GM23338 (cell line): ENCODE measurements at regions not wholly inside any gene's neighbourhood (a gene's known extent, or its start where the extent isn't known, plus 50 kb on each side); places are given as distances from the start of the nearest gene placed in this dataset.

ENCODE experiments used
- ATAC-seq: fragments of 200-7000 bp; cut with Tn5 transposase; 3 replicates; pipeline ENCODE4 v1.9.1; 2020
- DNase-seq: peaks from one replicate; pipeline ENCODE4 v3.0.0-alpha.2; 2015; ENCODE audit warnings: low spot score
- H2AFZ ChIP-seq: fragments of 200-600 bp; sonication (generic); 2 replicates; pipeline ENCODE4 v1.8.0; 2016; ENCODE audit warnings: antibody characterized with exemption, mild to moderate bottlenecking, moderate library complexity
- H3F3A ChIP-seq: fragments of 200-600 bp; sonication (generic); replicated peaks from 2 replicates; pipeline ENCODE4 v1.8.0; 2017; ENCODE audit warnings: antibody characterized with exemption, mixed run types, low read depth
- H3K27ac ChIP-seq: fragments of 200-600 bp; sonication (generic); 2 replicates; pipeline ENCODE4 v1.6.1; 2016; ENCODE audit warnings: low read depth
- H3K27me3 ChIP-seq: fragments of 200-600 bp; sonication (generic); 2 replicates; pipeline ENCODE4 v1.8.0; 2016; ENCODE audit warnings: mild to moderate bottlenecking, mixed run types, moderate library complexity; ENCODE audit not compliant: insufficient read depth
- H3K36me3 ChIP-seq: fragments of 200-600 bp; sonication (generic); 2 replicates; pipeline ENCODE4 v1.8.0; 2016; ENCODE audit warnings: mild to moderate bottlenecking; ENCODE audit not compliant: insufficient read depth
- H3K4me1 ChIP-seq: fragments of 200-600 bp; sonication (generic); 2 replicates; pipeline ENCODE4 v1.8.0; 2016; ENCODE audit warnings: mild to moderate bottlenecking, moderate library complexity; ENCODE audit not compliant: insufficient read depth
- H3K4me2 ChIP-seq: fragments of 200-600 bp; sonication (generic); 2 replicates; pipeline ENCODE4 v1.7.1; 2017; ENCODE audit warnings: mixed run types
- H3K4me3 ChIP-seq: fragments of 200-600 bp; sonication (generic); 2 replicates; pipeline ENCODE4 v1.6.1; 2016; ENCODE audit warnings: mixed run types
- H3K79me2 ChIP-seq: fragments of 200-600 bp; sonication (generic); replicated peaks from 2 replicates; pipeline ENCODE4 v1.8.0; 2017; ENCODE audit warnings: mild to moderate bottlenecking; ENCODE audit not compliant: insufficient read depth
- H3K9me2 ChIP-seq: fragments of 200-600 bp; sonication (generic); 2 replicates; pipeline ENCODE4 v1.8.0; 2017; ENCODE audit not compliant: insufficient read depth
- H4K20me1 ChIP-seq: fragments of 200-600 bp; sonication (generic); replicated peaks from 2 replicates; pipeline ENCODE4 v1.8.0; 2017; ENCODE audit warnings: mild to moderate bottlenecking; ENCODE audit not compliant: insufficient read depth
- H3K27ac Mint-ChIP-seq: 2 replicates; pipeline ENCODE4 v1.8.0; 2020; ENCODE audit warnings: inconsistent platforms, mild to moderate bottlenecking, moderate library complexity, mixed read lengths
- H3K27me3 Mint-ChIP-seq: 3 replicates; pipeline ENCODE4 v1.8.0; 2022; ENCODE audit warnings: low read depth, mild to moderate bottlenecking, moderate library complexity, mixed read lengths, inconsistent platforms; ENCODE audit not compliant: insufficient read depth, poor library complexity
- H3K36me3 Mint-ChIP-seq: 3 replicates; pipeline ENCODE4 v1.8.0; 2021; ENCODE audit warnings: low read depth, mild to moderate bottlenecking, inconsistent platforms, moderate library complexity, mixed read lengths
- H3K4me1 Mint-ChIP-seq: 3 replicates; pipeline ENCODE4 v1.8.0; 2020; ENCODE audit warnings: mild to moderate bottlenecking, inconsistent platforms, mixed read lengths
- H3K4me3 Mint-ChIP-seq: 3 replicates; pipeline ENCODE4 v1.8.0; 2021; ENCODE audit warnings: moderate library complexity, mild to moderate bottlenecking, inconsistent platforms, mixed read lengths
- H3K9me3 Mint-ChIP-seq: 3 replicates; pipeline ENCODE4 v1.8.0; 2020; ENCODE audit warnings: moderate library complexity, mild to moderate bottlenecking, inconsistent platforms, mixed read lengths
- CREB1 ChIP-seq: fragments of 250-450 bp; sonication (Bioruptor Pico); IDR thresholded peaks from 2 replicates; pipeline ENCODE4 v1.5.0; 2020; ENCODE audit warnings: low read depth, mild to moderate bottlenecking, moderate library complexity
- EZH2 ChIP-seq: fragments of 200-600 bp; sonication (generic); IDR thresholded peaks from one replicate; pipeline ENCODE4 v1.8.0; 2017; ENCODE audit warnings: antibody characterized with exemption, mild to moderate bottlenecking, low read depth; ENCODE audit not compliant: unreplicated experiment
- JUNB ChIP-seq: IDR thresholded peaks from one replicate; pipeline ENCODE4 v1.6.1; 2016; ENCODE audit warnings: antibody characterized with exemption; ENCODE audit not compliant: unreplicated experiment
- NANOG ChIP-seq: IDR thresholded peaks from 2 replicates; pipeline ENCODE4 v1.6.1; 2016; ENCODE audit warnings: antibody characterized with exemption, borderline replicate concordance
- REST ChIP-seq: IDR thresholded peaks from one replicate; pipeline ENCODE4 v1.6.1; 2018; ENCODE audit warnings: antibody characterized with exemption; ENCODE audit not compliant: unreplicated experiment
- ZNF331 ChIP-seq: fragments of 250-450 bp; sonication (Bioruptor Pico); IDR thresholded peaks from 2 replicates; pipeline ENCODE4 v1.5.0; 2020; ENCODE audit warnings: low read depth, mild to moderate bottlenecking, moderate library complexity
- TF ChIP-seq, protein P1 (sequence below): fragments of 250-450 bp; sonication (Bioruptor Pico); IDR thresholded peaks from 2 replicates; pipeline ENCODE4 v1.5.0; 2020; ENCODE audit warnings: mild to moderate bottlenecking, moderate library complexity
- TF ChIP-seq, protein P2 (sequence below): IDR thresholded peaks from 2 replicates; pipeline ENCODE4 v1.6.1; 2016; ENCODE audit warnings: antibody characterized with exemption

DNA sequence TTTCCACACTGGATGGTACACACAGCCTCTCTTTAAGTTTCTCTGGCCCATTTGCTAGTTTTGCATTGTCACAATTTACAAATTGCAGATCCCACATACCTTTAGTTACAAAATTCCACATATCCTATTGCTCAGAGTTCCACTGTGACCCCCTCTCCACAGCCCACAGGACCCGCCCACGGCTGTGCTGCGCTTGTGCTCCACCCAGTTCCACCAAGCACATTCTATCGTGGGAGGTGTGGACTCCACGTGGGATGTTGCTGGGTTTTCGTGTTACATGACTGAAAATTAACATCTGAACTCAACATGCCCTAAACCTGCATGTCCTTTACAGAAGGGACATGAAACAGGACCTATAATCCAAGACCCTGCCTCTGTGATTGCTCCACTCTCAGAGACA, 423.0 kb downstream of the IRS2 start (continued):
- TF ChIP-seq, protein P1, sequence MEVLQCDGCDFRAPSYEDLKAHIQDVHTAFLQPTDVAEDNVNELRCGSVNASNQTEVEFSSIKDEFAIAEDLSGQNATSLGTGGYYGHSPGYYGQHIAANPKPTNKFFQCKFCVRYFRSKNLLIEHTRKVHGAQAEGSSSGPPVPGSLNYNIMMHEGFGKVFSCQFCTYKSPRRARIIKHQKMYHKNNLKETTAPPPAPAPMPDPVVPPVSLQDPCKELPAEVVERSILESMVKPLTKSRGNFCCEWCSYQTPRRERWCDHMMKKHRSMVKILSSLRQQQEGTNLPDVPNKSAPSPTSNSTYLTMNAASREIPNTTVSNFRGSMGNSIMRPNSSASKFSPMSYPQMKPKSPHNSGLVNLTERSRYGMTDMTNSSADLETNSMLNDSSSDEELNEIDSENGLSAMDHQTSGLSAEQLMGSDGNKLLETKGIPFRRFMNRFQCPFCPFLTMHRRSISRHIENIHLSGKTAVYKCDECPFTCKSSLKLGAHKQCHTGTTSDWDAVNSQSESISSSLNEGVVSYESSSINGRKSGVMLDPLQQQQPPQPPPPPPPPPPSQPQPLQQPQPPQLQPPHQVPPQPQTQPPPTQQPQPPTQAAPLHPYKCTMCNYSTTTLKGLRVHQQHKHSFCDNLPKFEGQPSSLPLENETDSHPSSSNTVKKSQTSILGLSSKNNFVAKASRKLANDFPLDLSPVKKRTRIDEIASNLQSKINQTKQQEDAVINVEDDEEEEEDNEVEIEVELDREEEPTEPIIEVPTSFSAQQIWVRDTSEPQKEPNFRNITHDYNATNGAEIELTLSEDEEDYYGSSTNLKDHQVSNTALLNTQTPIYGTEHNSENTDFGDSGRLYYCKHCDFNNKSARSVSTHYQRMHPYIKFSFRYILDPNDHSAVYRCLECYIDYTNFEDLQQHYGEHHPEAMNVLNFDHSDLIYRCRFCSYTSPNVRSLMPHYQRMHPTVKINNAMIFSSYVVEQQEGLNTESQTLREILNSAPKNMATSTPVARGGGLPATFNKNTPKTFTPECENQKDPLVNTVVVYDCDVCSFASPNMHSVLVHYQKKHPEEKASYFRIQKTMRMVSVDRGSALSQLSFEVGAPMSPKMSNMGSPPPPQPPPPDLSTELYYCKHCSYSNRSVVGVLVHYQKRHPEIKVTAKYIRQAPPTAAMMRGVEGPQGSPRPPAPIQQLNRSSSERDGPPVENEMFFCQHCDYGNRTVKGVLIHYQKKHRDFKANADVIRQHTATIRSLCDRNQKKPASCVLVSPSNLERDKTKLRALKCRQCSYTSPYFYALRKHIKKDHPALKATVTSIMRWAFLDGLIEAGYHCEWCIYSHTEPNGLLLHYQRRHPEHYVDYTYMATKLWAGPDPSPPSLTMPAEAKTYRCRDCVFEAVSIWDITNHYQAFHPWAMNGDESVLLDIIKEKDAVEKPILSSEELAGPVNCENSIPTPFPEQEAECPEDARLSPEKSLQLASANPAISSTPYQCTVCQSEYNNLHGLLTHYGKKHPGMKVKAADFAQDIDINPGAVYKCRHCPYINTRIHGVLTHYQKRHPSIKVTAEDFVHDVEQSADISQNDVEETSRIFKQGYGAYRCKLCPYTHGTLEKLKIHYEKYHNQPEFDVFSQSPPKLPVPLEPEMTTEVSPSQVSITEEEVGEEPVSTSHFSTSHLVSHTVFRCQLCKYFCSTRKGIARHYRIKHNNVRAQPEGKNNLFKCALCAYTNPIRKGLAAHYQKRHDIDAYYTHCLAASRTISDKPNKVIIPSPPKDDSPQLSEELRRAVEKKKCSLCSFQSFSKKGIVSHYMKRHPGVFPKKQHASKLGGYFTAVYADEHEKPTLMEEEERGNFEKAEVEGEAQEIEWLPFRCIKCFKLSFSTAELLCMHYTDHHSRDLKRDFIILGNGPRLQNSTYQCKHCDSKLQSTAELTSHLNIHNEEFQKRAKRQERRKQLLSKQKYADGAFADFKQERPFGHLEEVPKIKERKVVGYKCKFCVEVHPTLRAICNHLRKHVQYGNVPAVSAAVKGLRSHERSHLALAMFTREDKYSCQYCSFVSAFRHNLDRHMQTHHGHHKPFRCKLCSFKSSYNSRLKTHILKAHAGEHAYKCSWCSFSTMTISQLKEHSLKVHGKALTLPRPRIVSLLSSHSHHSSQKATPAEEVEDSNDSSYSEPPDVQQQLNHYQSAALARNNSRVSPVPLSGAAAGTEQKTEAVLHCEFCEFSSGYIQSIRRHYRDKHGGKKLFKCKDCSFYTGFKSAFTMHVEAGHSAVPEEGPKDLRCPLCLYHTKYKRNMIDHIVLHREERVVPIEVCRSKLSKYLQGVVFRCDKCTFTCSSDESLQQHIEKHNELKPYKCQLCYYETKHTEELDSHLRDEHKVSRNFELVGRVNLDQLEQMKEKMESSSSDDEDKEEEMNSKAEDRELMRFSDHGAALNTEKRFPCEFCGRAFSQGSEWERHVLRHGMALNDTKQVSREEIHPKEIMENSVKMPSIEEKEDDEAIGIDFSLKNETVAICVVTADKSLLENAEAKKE (CRISPR knock-in tag), result no peak

DNA sequence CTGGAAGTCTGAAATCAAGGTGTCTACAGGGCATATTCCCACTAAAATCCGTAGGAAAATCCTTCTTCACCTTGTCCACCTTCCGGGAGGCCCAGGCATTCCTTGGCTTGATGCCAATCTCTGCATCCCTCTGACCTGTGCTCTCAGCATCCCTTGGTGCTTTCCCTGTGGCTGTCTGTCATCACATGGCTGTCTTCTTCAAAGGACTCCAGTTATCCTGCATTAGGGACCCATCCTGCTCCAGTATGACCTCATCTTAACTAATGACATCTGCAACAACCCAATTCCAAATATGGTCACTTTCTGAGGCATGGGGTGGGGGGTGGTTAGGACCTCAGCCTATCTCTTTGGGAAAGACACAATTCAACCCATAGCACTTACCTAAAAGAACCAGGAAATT, 423.8 kb downstream of the IRS2 start:
- H3K4me3 ChIP-seq, result no peak overlapping the region
- TF ChIP-seq, protein P2, sequence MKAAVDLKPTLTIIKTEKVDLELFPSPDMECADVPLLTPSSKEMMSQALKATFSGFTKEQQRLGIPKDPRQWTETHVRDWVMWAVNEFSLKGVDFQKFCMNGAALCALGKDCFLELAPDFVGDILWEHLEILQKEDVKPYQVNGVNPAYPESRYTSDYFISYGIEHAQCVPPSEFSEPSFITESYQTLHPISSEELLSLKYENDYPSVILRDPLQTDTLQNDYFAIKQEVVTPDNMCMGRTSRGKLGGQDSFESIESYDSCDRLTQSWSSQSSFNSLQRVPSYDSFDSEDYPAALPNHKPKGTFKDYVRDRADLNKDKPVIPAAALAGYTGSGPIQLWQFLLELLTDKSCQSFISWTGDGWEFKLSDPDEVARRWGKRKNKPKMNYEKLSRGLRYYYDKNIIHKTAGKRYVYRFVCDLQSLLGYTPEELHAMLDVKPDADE, result no peak
- TF ChIP-seq ZNF331 (CRISPR knock-in tag) (no peak), EZH2 (no peak), REST (no peak), CREB1 (CRISPR knock-in tag) (no peak), NANOG (no peak), JUNB (no peak)

More for the DNA sequence above, 423.8 kb downstream of the IRS2 start:
- Mint-ChIP-seq H3K27ac (no peak overlapping the region), H3K9me3 (no peaks in the 10 kb centered on the region), H3K4me3 (no peak overlapping the region), H3K27me3 (peaks cover 2% of the 10 kb centered on the region), H3K36me3 (no peaks in the 10 kb centered on the region), H3K4me1 (peaks cover 9% of the 10 kb centered on the region)
- no peaks in the 10 kb centered on the region for H4K20me1 ChIP-seq
- no peaks in the 10 kb centered on the region for H3K4me1 ChIP-seq
- ATAC-seq (no peak), DNase-seq (no peak)
- H3K36me3 ChIP-seq, result no peaks in the 10 kb centered on the region
- H3K9me2 ChIP-seq, result peaks cover 14% of the 10 kb centered on the region; the same call in 1 of the 2 replicates
- no peak overlapping the region for H2AFZ ChIP-seq
- H3K4me2 ChIP-seq, result no peak overlapping the region
- no peak overlapping the region for H3K27ac ChIP-seq
- H3K79me2 ChIP-seq, result no peaks in the 10 kb centered on the region
- H3K27me3 ChIP-seq, result no peaks in the 10 kb centered on the region
- H3F3A ChIP-seq, result no peaks in the 10 kb centered on the region
